ENCODE measurements at regions not wholly inside any gene's neighbourhood (a gene's known extent, or its start where the extent isn't known, plus 50 kb on each side); places are given as distances from the start of the nearest gene placed in this dataset.
"Not testable (repeated sequence)": the region's sequence is repeated elsewhere in the genome, so short reads cannot be mapped to it uniquely, and the experiment has no call there.

GRCh38 chr3:195979877-195980276 lies 71.5 kb upstream of the TNK2 start:
- H3K36me3 ChIP-seq (ENCODE audit: control insufficient read depth in 1 of 2, insufficient read depth in 2 of 2, low read length in 1 of 2); ATAC-seq (ENCODE audit: low FRiP score); H3K27me3 ChIP-seq (ENCODE audit: control insufficient read depth in 1 of 2, insufficient read depth in 2 of 2, low read length in 1 of 2); DNase-seq; H3K27ac ChIP-seq (ENCODE audit: low read depth in 1 of 2, low read length in 2 of 2); H3K4me3 ChIP-seq (ENCODE audit: low read length in 2 of 2); intact Hi-C loops (cut with DNase I); H3K4me1 ChIP-seq (ENCODE audit: control insufficient read depth in 1 of 2, insufficient read depth in 2 of 2, low read length in 2 of 2); H3K9me3 ChIP-seq (ENCODE audit: control insufficient read depth, low read length): not testable (repeated sequence)
- 91 to 93% methylated on average over 10 of the region's 10 CpGs for WGBS, 2 donors

- H3K36me3 ChIP-seq (ENCODE audit: control insufficient read depth in 1 of 2, insufficient read depth in 2 of 2, low read length in 1 of 2), result peaks cover 0 to 10% of the 10 kb centered on the region in 2 donors
- not testable (repeated sequence) for ATAC-seq (ENCODE audit: low FRiP score)
Measured at GRCh38 chr3:195978585-195978984, 70.2 kb upstream of the TNK2 start.

GRCh38 chr3:195976876-195977275 lies 68.5 kb upstream of the TNK2 start:
- 93 to 95% methylated on average over 5 to 11 of the region's 19 CpGs for WGBS, 2 donors
- intact Hi-C loops (cut with DNase I); H3K27me3 ChIP-seq (ENCODE audit: control insufficient read depth in 1 of 2, insufficient read depth in 2 of 2, low read length in 1 of 2); H3K27ac ChIP-seq (ENCODE audit: low read depth in 1 of 2, low read length in 2 of 2); ATAC-seq (ENCODE audit: low FRiP score); H3K9me3 ChIP-seq (ENCODE audit: control insufficient read depth, low read length); H3K36me3 ChIP-seq (ENCODE audit: control insufficient read depth in 1 of 2, insufficient read depth in 2 of 2, low read length in 1 of 2); DNase-seq; H3K4me3 ChIP-seq (ENCODE audit: low read length in 2 of 2); H3K4me1 ChIP-seq (ENCODE audit: control insufficient read depth in 1 of 2, insufficient read depth in 2 of 2, low read length in 2 of 2): not testable (repeated sequence)

More at GRCh38 chr3:195978585-195978984, 70.2 kb upstream of the TNK2 start:
- H3K27me3 ChIP-seq (ENCODE audit: control insufficient read depth in 1 of 2, insufficient read depth in 2 of 2, low read length in 1 of 2); intact Hi-C loops (cut with DNase I); DNase-seq; H3K9me3 ChIP-seq (ENCODE audit: control insufficient read depth, low read length); H3K4me1 ChIP-seq (ENCODE audit: control insufficient read depth in 1 of 2, insufficient read depth in 2 of 2, low read length in 2 of 2); H3K27ac ChIP-seq (ENCODE audit: low read depth in 1 of 2, low read length in 2 of 2); H3K4me3 ChIP-seq (ENCODE audit: low read length in 2 of 2): not testable (repeated sequence)
- 88 to 100% methylated on average over 1 to 10 of the region's 11 CpGs for WGBS, 2 donors

GRCh38 chr3:195974281-195974680 lies 65.9 kb upstream of the TNK2 start:
- H3K9me3 ChIP-seq (ENCODE audit: control insufficient read depth, low read length); H3K27me3 ChIP-seq (ENCODE audit: control insufficient read depth in 1 of 2, insufficient read depth in 2 of 2, low read length in 1 of 2); H3K27ac ChIP-seq (ENCODE audit: low read depth in 1 of 2, low read length in 2 of 2); H3K4me3 ChIP-seq (ENCODE audit: low read length in 2 of 2); intact Hi-C loops (cut with DNase I); H3K4me1 ChIP-seq (ENCODE audit: control insufficient read depth in 1 of 2, insufficient read depth in 2 of 2, low read length in 2 of 2): not testable (repeated sequence)
- WGBS, 2 donors, result 94% methylated on average over 13 of the region's 13 CpGs
- H3K36me3 ChIP-seq (ENCODE audit: control insufficient read depth in 1 of 2, insufficient read depth in 2 of 2, low read length in 1 of 2), result peaks cover 0 to 11% of the 10 kb centered on the region in 2 donors
- ATAC-seq (ENCODE audit: low FRiP score) (peak; percentile 39), DNase-seq (peak in 1 of 2 donors; percentile 31)

GRCh38 chr3:195970873-195971272 lies 62.5 kb upstream of the TNK2 start:
- H3K4me1 ChIP-seq (ENCODE audit: control insufficient read depth in 1 of 2, insufficient read depth in 2 of 2, low read length in 2 of 2); intact Hi-C loops (cut with DNase I); H3K36me3 ChIP-seq (ENCODE audit: control insufficient read depth in 1 of 2, insufficient read depth in 2 of 2, low read length in 1 of 2); H3K27ac ChIP-seq (ENCODE audit: low read depth in 1 of 2, low read length in 2 of 2); H3K27me3 ChIP-seq (ENCODE audit: control insufficient read depth in 1 of 2, insufficient read depth in 2 of 2, low read length in 1 of 2); H3K4me3 ChIP-seq (ENCODE audit: low read length in 2 of 2); H3K9me3 ChIP-seq (ENCODE audit: control insufficient read depth, low read length): not testable (repeated sequence)
- WGBS, 2 donors, result 90 to 92% methylated on average over 9 of the region's 9 CpGs
- peak in 1 of 2 donors; percentile 27 for DNase-seq
- ATAC-seq (ENCODE audit: low FRiP score), result peak; percentile 5

- H3K36me3 ChIP-seq (ENCODE audit: control insufficient read depth in 1 of 2, insufficient read depth in 2 of 2, low read length in 1 of 2); intact Hi-C loops (cut with DNase I); H3K27me3 ChIP-seq (ENCODE audit: control insufficient read depth in 1 of 2, insufficient read depth in 2 of 2, low read length in 1 of 2); H3K9me3 ChIP-seq (ENCODE audit: control insufficient read depth, low read length); H3K27ac ChIP-seq (ENCODE audit: low read depth in 1 of 2, low read length in 2 of 2); H3K4me1 ChIP-seq (ENCODE audit: control insufficient read depth in 1 of 2, insufficient read depth in 2 of 2, low read length in 2 of 2); ATAC-seq (ENCODE audit: low FRiP score); H3K4me3 ChIP-seq (ENCODE audit: low read length in 2 of 2): not testable (repeated sequence)
- peak in 1 of 2 donors; percentile 46 for DNase-seq
- WGBS, 2 donors, result 88 to 90% methylated on average over 21 of the region's 22 CpGs
Measured at GRCh38 chr3:195969838-195970776, 61.8 kb upstream of the TNK2 start.

GRCh38 chr3:195969341-195969740 lies 61.0 kb upstream of the TNK2 start:
- 86 to 88% methylated on average over 9 of the region's 9 CpGs for WGBS, 2 donors
- H3K27ac ChIP-seq (ENCODE audit: low read depth in 1 of 2, low read length in 2 of 2); ATAC-seq (ENCODE audit: low FRiP score): not testable (repeated sequence)

GRCh38 chr3:195968104-195968503 lies 59.8 kb upstream of the TNK2 start:
- H3K4me1 ChIP-seq (ENCODE audit: control insufficient read depth in 1 of 2, insufficient read depth in 2 of 2, low read length in 2 of 2); H3K27me3 ChIP-seq (ENCODE audit: control insufficient read depth in 1 of 2, insufficient read depth in 2 of 2, low read length in 1 of 2); ATAC-seq (ENCODE audit: low FRiP score); H3K4me3 ChIP-seq (ENCODE audit: low read length in 2 of 2); H3K9me3 ChIP-seq (ENCODE audit: control insufficient read depth, low read length); intact Hi-C loops (cut with DNase I); H3K36me3 ChIP-seq (ENCODE audit: control insufficient read depth in 1 of 2, insufficient read depth in 2 of 2, low read length in 1 of 2); H3K27ac ChIP-seq (ENCODE audit: low read depth in 1 of 2, low read length in 2 of 2): not testable (repeated sequence)
- WGBS, 2 donors, result 81 to 86% methylated on average over 8 of the region's 10 CpGs
- peak; percentile 37 to 53 for DNase-seq

More at GRCh38 chr3:195969341-195969740, 61.0 kb upstream of the TNK2 start:
- intact Hi-C loops (cut with DNase I); H3K4me1 ChIP-seq (ENCODE audit: control insufficient read depth in 1 of 2, insufficient read depth in 2 of 2, low read length in 2 of 2); H3K4me3 ChIP-seq (ENCODE audit: low read length in 2 of 2); H3K27me3 ChIP-seq (ENCODE audit: control insufficient read depth in 1 of 2, insufficient read depth in 2 of 2, low read length in 1 of 2); H3K9me3 ChIP-seq (ENCODE audit: control insufficient read depth, low read length): not testable (repeated sequence)
- H3K36me3 ChIP-seq (ENCODE audit: control insufficient read depth in 1 of 2, insufficient read depth in 2 of 2, low read length in 1 of 2), result peaks cover 0 to 13% of the 10 kb centered on the region in 2 donors
- DNase-seq, result peak in 1 of 2 donors; percentile 52

GRCh38 chr3:195967387-195967720 lies 59.0 kb upstream of the TNK2 start:
- H3K9me3 ChIP-seq (ENCODE audit: control insufficient read depth, low read length); H3K27me3 ChIP-seq (ENCODE audit: control insufficient read depth in 1 of 2, insufficient read depth in 2 of 2, low read length in 1 of 2); H3K36me3 ChIP-seq (ENCODE audit: control insufficient read depth in 1 of 2, insufficient read depth in 2 of 2, low read length in 1 of 2); H3K4me1 ChIP-seq (ENCODE audit: control insufficient read depth in 1 of 2, insufficient read depth in 2 of 2, low read length in 2 of 2); H3K27ac ChIP-seq (ENCODE audit: low read depth in 1 of 2, low read length in 2 of 2); H3K4me3 ChIP-seq (ENCODE audit: low read length in 2 of 2); intact Hi-C loops (cut with DNase I); ATAC-seq (ENCODE audit: low FRiP score); DNase-seq: not testable (repeated sequence)
- no CpG with 5 or more reads among the region's 16 CpGs for WGBS, 2 donors

All from aorta (tissue), 5 donors.